ENCODE measurements at regions not wholly inside any gene's neighbourhood (a gene's known extent, or its start where the extent isn't known, plus 50 kb on each side); places are given as distances from the start of the nearest gene placed in this dataset.

DNA sequence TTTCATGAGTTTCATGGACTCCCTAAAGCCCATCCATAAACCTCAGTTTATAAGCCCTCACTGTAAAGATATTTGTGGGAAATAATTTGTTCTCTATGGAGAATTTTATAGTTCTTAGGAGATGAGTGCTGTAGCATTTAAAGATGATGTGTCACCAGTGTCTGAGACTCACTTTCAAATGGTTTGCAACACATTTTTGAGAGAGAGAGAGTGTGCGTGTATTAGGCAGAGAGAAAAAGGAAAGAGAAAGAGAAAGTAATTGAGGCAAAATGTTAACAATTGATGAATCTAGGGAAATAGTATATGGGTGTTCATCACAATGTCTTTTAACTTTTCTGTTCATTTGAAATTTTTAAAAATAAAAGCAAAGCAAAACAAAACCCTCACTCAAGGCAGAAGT lies 479.0 kb downstream of the ZSWIM6 start:
- no peak for TF ChIP-seq GABPA (IDR thresholded peaks at IDR 0.05 in 1 of 2, conservative IDR thresholded peaks at IDR 0.05 in 1 of 2)
- TF ChIP-seq FOXA2 (IDR thresholded peaks at IDR 0.05), result no peak
- TF ChIP-seq, protein P1, sequence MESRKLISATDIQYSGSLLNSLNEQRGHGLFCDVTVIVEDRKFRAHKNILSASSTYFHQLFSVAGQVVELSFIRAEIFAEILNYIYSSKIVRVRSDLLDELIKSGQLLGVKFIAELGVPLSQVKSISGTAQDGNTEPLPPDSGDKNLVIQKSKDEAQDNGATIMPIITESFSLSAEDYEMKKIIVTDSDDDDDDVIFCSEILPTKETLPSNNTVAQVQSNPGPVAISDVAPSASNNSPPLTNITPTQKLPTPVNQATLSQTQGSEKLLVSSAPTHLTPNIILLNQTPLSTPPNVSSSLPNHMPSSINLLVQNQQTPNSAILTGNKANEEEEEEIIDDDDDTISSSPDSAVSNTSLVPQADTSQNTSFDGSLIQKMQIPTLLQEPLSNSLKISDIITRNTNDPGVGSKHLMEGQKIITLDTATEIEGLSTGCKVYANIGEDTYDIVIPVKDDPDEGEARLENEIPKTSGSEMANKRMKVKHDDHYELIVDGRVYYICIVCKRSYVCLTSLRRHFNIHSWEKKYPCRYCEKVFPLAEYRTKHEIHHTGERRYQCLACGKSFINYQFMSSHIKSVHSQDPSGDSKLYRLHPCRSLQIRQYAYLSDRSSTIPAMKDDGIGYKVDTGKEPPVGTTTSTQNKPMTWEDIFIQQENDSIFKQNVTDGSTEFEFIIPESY (IDR thresholded peaks at IDR 0.05), result no peak
- no peak for TF ChIP-seq YY1 (IDR thresholded peaks at IDR 0.05)
- TF ChIP-seq EGR1 (IDR thresholded peaks at IDR 0.05; ENCODE audit: low read depth in 2 of 2), result no peak
- TF ChIP-seq TAF1 (conservative IDR thresholded peaks at IDR 0.05), result no peak
- TF ChIP-seq, protein P2, sequence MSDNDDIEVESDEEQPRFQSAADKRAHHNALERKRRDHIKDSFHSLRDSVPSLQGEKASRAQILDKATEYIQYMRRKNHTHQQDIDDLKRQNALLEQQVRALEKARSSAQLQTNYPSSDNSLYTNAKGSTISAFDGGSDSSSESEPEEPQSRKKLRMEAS (IDR thresholded peaks at IDR 0.05), result no peak
- TF ChIP-seq, protein P3, sequence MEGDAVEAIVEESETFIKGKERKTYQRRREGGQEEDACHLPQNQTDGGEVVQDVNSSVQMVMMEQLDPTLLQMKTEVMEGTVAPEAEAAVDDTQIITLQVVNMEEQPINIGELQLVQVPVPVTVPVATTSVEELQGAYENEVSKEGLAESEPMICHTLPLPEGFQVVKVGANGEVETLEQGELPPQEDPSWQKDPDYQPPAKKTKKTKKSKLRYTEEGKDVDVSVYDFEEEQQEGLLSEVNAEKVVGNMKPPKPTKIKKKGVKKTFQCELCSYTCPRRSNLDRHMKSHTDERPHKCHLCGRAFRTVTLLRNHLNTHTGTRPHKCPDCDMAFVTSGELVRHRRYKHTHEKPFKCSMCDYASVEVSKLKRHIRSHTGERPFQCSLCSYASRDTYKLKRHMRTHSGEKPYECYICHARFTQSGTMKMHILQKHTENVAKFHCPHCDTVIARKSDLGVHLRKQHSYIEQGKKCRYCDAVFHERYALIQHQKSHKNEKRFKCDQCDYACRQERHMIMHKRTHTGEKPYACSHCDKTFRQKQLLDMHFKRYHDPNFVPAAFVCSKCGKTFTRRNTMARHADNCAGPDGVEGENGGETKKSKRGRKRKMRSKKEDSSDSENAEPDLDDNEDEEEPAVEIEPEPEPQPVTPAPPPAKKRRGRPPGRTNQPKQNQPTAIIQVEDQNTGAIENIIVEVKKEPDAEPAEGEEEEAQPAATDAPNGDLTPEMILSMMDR (IDR thresholded peaks at IDR 0.05; ENCODE audit: low read depth, low read length, missing input control), result no peak
- TF ChIP-seq NR2F2 (IDR thresholded peaks at IDR 0.05), result no peak
- TF ChIP-seq SP1 (IDR thresholded peaks at IDR 0.05), result no peak
- TF ChIP-seq, protein P4, sequence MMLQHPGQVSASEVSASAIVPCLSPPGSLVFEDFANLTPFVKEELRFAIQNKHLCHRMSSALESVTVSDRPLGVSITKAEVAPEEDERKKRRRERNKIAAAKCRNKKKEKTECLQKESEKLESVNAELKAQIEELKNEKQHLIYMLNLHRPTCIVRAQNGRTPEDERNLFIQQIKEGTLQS (IDR thresholded peaks at IDR 0.05), result no peak
- TF ChIP-seq HNF4A (conservative IDR thresholded peaks at IDR 0.05), result no peak
- TF ChIP-seq HNF4G (IDR thresholded peaks at IDR 0.05), result no peak
- TF ChIP-seq FOXA1 (IDR thresholded peaks at IDR 0.05), result no peak
- no peak for TF ChIP-seq JUND (IDR thresholded peaks at IDR 0.05)
- no peak for TF ChIP-seq RXRA (IDR thresholded peaks at IDR 0.05)
- TF ChIP-seq RAD21 (IDR thresholded peaks at IDR 0.05), result no peak
- TF ChIP-seq, protein P5, sequence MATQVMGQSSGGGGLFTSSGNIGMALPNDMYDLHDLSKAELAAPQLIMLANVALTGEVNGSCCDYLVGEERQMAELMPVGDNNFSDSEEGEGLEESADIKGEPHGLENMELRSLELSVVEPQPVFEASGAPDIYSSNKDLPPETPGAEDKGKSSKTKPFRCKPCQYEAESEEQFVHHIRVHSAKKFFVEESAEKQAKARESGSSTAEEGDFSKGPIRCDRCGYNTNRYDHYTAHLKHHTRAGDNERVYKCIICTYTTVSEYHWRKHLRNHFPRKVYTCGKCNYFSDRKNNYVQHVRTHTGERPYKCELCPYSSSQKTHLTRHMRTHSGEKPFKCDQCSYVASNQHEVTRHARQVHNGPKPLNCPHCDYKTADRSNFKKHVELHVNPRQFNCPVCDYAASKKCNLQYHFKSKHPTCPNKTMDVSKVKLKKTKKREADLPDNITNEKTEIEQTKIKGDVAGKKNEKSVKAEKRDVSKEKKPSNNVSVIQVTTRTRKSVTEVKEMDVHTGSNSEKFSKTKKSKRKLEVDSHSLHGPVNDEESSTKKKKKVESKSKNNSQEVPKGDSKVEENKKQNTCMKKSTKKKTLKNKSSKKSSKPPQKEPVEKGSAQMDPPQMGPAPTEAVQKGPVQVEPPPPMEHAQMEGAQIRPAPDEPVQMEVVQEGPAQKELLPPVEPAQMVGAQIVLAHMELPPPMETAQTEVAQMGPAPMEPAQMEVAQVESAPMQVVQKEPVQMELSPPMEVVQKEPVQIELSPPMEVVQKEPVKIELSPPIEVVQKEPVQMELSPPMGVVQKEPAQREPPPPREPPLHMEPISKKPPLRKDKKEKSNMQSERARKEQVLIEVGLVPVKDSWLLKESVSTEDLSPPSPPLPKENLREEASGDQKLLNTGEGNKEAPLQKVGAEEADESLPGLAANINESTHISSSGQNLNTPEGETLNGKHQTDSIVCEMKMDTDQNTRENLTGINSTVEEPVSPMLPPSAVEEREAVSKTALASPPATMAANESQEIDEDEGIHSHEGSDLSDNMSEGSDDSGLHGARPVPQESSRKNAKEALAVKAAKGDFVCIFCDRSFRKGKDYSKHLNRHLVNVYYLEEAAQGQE (IDR thresholded peaks at IDR 0.05), result no peak
- H3K4me1 ChIP-seq (ENCODE audit: control insufficient read depth in 4 of 4, insufficient read depth in 4 of 4, low read length in 3 of 4), result peaks cover 0 to 3% (median 0%) of the 10 kb centered on the region in 4 donors
- no peaks in the 10 kb centered on the region for H3K36me3 ChIP-seq (ENCODE audit: control insufficient read depth in 4 of 4, insufficient read depth in 3 of 4, low read depth in 1 of 4, low read length in 3 of 4)
- no peak for DNase-seq (ENCODE audit: low spot score)
- no peak overlapping the region for H3K4me3 ChIP-seq (ENCODE audit: low read depth in 1 of 3, low read length in 3 of 3)
- no peaks in the 10 kb centered on the region for H3K27me3 ChIP-seq (ENCODE audit: control insufficient read depth in 4 of 4, insufficient read depth in 4 of 4, low read length in 3 of 4)
- no peaks in the 10 kb centered on the region for H3K9me3 ChIP-seq (ENCODE audit: control insufficient read depth in 4 of 4, low read length in 3 of 4)
- no peak overlapping the region for H3K27ac ChIP-seq (ENCODE audit: low read depth in 1 of 2, low read length in 2 of 2)
- no peak overlapping the region for H3K9ac ChIP-seq (ENCODE audit: low read depth in 1 of 2, low read length in 2 of 2)
- WGBS, result 64% methylated on average over 1 of the region's 1 CpG
